Mesenchymal stem cell (in vitro differentiated cells and primary cell): ENCODE measurements at regions not wholly inside any gene's neighbourhood (a gene's known extent, or its start where the extent isn't known, plus 50 kb on each side); places are given as distances from the start of the nearest gene placed in this dataset.

Source experiments
- DNase-seq: peaks from one replicate; pipeline ENCODE4 v3.0.0-alpha.2; 2013
- H2AFZ ChIP-seq: one replicate; pipeline ENCODE4 v1.6.1; 2013; ENCODE audit warnings: low read depth, mild to moderate bottlenecking, control low read depth, inconsistent platforms, low read length, moderate library complexity
- H2AK5ac ChIP-seq: 2 replicates; pipeline ENCODE4 v1.6.1; 2013; ENCODE audit warnings: low read length, moderate library complexity, mild to moderate bottlenecking, inconsistent platforms; ENCODE audit not compliant: severe bottlenecking
- H2BK120ac ChIP-seq: one replicate; pipeline ENCODE4 v1.6.1; 2013; ENCODE audit warnings: low read depth, mild to moderate bottlenecking, inconsistent platforms, low read length, moderate library complexity
- H2BK12ac ChIP-seq, 2 experiments: one replicate each; pipeline ENCODE4 v1.6.1; 2013; ENCODE audit warnings: inconsistent platforms in 2 of 2, low read length in 2 of 2, mild to moderate bottlenecking in 2 of 2, moderate library complexity in 2 of 2, control low read depth in 1 of 2
- H2BK15ac ChIP-seq: one replicate; pipeline ENCODE4 v1.6.1; 2013; ENCODE audit warnings: mild to moderate bottlenecking, low read depth, inconsistent platforms; ENCODE audit not compliant: poor library complexity, severe bottlenecking
- H2BK5ac ChIP-seq: 2 replicates; pipeline ENCODE4 v1.6.1; 2013; ENCODE audit warnings: low read depth, mild to moderate bottlenecking, low read length, control low read depth, inconsistent platforms; ENCODE audit not compliant: poor library complexity, severe bottlenecking
- H3K14ac ChIP-seq, 2 experiments: one replicate each; pipeline ENCODE4 v1.6.1; 2013; ENCODE audit warnings: inconsistent platforms in 2 of 2, low read length in 2 of 2, control low read depth in 1 of 2, mild to moderate bottlenecking in 1 of 2, moderate library complexity in 1 of 2
- H3K18ac ChIP-seq, 2 experiments: one replicate each; pipeline ENCODE4 v1.6.1; 2013; ENCODE audit warnings: inconsistent platforms in 2 of 2, low read length in 2 of 2, control low read depth in 1 of 2, low read depth in 1 of 2, mild to moderate bottlenecking in 1 of 2
- H3K23ac ChIP-seq, 2 experiments: one replicate each; pipeline ENCODE4 v1.6.1; 2013; ENCODE audit warnings: inconsistent platforms in 2 of 2, low read length in 2 of 2, mild to moderate bottlenecking in 2 of 2, moderate library complexity in 2 of 2, control low read depth in 1 of 2
- H3K27ac ChIP-seq: 2 replicates; pipeline ENCODE4 v1.5.1; 2013; ENCODE audit warnings: mild to moderate bottlenecking, moderate library complexity, low read length, control low read depth, inconsistent platforms; ENCODE audit not compliant: poor library complexity, severe bottlenecking
- H3K27me3 ChIP-seq, 2 experiments: 2 replicates each; pipeline versions ENCODE4 v1.6.1 to v1.7.0; 2013; ENCODE audit warnings: low read length in 2 of 2, mild to moderate bottlenecking in 2 of 2, moderate library complexity in 2 of 2, control low read depth in 1 of 2, inconsistent platforms in 1 of 2; ENCODE audit not compliant: control insufficient read depth in 1 of 2, insufficient read depth in 1 of 2
- H3K36me3 ChIP-seq, 2 experiments: 2 replicates each; pipeline versions ENCODE4 v1.6.1 to v1.7.0; 2013; ENCODE audit warnings: low read length in 2 of 2, control low read depth in 1 of 2, inconsistent platforms in 1 of 2, low read depth in 1 of 2, mild to moderate bottlenecking in 1 of 2; ENCODE audit not compliant: insufficient read depth in 2 of 2, control insufficient read depth in 1 of 2
- H3K4ac ChIP-seq, 2 experiments: one replicate each; pipeline ENCODE4 v1.6.1; 2013; ENCODE audit warnings: inconsistent platforms in 2 of 2, low read length in 2 of 2, mild to moderate bottlenecking in 2 of 2, moderate library complexity in 2 of 2, control low read depth in 1 of 2, low read depth in 1 of 2
- H3K4me1 ChIP-seq: 2 replicates; pipeline ENCODE4 v1.6.1; 2013; ENCODE audit warnings: low read depth, low read length, control low read depth; ENCODE audit not compliant: control insufficient read depth, insufficient read depth
- H3K4me2 ChIP-seq: 2 replicates; pipeline ENCODE4 v1.6.1; 2013; ENCODE audit warnings: low read length, mild to moderate bottlenecking, inconsistent platforms; ENCODE audit not compliant: poor library complexity, severe bottlenecking
- H3K4me3 ChIP-seq, 2 experiments: 2 replicates each; pipeline versions ENCODE4 v1.5.1 to v1.7.0; 2013; ENCODE audit warnings: low read length in 2 of 2, mild to moderate bottlenecking in 2 of 2, control low read depth in 1 of 2, low read depth in 1 of 2; ENCODE audit not compliant: insufficient read depth in 1 of 2
- H3K79me1 ChIP-seq: replicated peaks from 2 replicates; pipeline ENCODE4 v1.6.1; 2013; ENCODE audit warnings: mild to moderate bottlenecking, control low read depth, low read length, inconsistent platforms; ENCODE audit not compliant: poor library complexity, severe bottlenecking
- H3K9ac ChIP-seq: 2 replicates; pipeline ENCODE4 v1.7.0; 2013; ENCODE audit warnings: mild to moderate bottlenecking, low read length, moderate library complexity
- H3K9me3 ChIP-seq: 2 replicates; pipeline ENCODE4 v1.7.0; 2013; ENCODE audit warnings: mild to moderate bottlenecking, low read length; ENCODE audit not compliant: control insufficient read depth
- H4K8ac ChIP-seq: one replicate; pipeline ENCODE4 v1.6.1; 2013; ENCODE audit warnings: inconsistent platforms, mild to moderate bottlenecking, low read length, moderate library complexity
- H4K91ac ChIP-seq: one replicate; pipeline ENCODE4 v1.6.1; 2013; ENCODE audit warnings: mild to moderate bottlenecking, low read length, inconsistent platforms
- WGBS: methylation state at CpG from one replicate; pipeline ENCODE4 v1.1.7; 2013; ENCODE audit warnings: mixed read lengths; 5-methylcytosine and 5-hydroxymethylcytosine counted together

- Histone ChIP-seq H3K4ac (no peak overlapping the region), H3K18ac (no peak overlapping the region), H4K91ac (no peak overlapping the region), H3K27me3 (no peaks in the 10 kb centered on the region), H2AK5ac (no peak overlapping the region), H3K4me2 (no peak overlapping the region), H3K4me1 (no peaks in the 10 kb centered on the region), H3K9ac (no peak overlapping the region), H2BK120ac (no peak overlapping the region), H2BK5ac (no peak overlapping the region), H3K14ac (no peak overlapping the region), H3K36me3 (no peaks in the 10 kb centered on the region), H2AFZ (no peak overlapping the region), H3K4me3 (no peak overlapping the region), H3K79me1 (no peaks in the 10 kb centered on the region), H2BK12ac (no peak overlapping the region), H3K27ac (no peak overlapping the region), H3K23ac (no peak overlapping the region), H2BK15ac (no peak overlapping the region), H4K8ac (no peak overlapping the region), H3K9me3 (peaks cover 3% of the 10 kb centered on the region)
- 69% methylated on average over 2 of the region's 3 CpGs for WGBS
- DNase-seq = no peak
These were observed 291.0 kb upstream of the PPP2R3A start for GRCh38 chr3:135674508-135674907.

- Histone ChIP-seq H3K9ac (no peak overlapping the region), H2AK5ac (no peak overlapping the region), H3K27me3 (no peaks in the 10 kb centered on the region), H3K79me1 (no peaks in the 10 kb centered on the region), H3K4me2 (no peak overlapping the region), H2AFZ (no peak overlapping the region), H2BK12ac (no peak overlapping the region), H3K36me3 (no peaks in the 10 kb centered on the region), H2BK5ac (no peak overlapping the region), H3K14ac (no peak overlapping the region), H2BK120ac (no peak overlapping the region), H3K4me3 (no peak overlapping the region), H4K91ac (no peak overlapping the region), H3K4ac (no peak overlapping the region), H3K4me1 (no peaks in the 10 kb centered on the region), H2BK15ac (no peak overlapping the region), H4K8ac (no peak overlapping the region), H3K27ac (no peak overlapping the region), H3K18ac (no peak overlapping the region), H3K23ac (no peak overlapping the region), H3K9me3 (peaks cover 15% of the 10 kb centered on the region)
- DNase-seq = no peak
- 51% methylated on average over 4 of the region's 4 CpGs for WGBS
These were observed 287.1 kb upstream of the PPP2R3A start for GRCh38 chr3:135678386-135678785.

GRCh38 chr3:135688003-135688402 lies 277.5 kb upstream of the PPP2R3A start:
- H3K36me3 ChIP-seq = no peaks in the 10 kb centered on the region
- H3K4me1 ChIP-seq = no peaks in the 10 kb centered on the region
- no peak overlapping the region for H4K8ac ChIP-seq
- no peak overlapping the region for H2AK5ac ChIP-seq
- no peak overlapping the region for H3K4me3 ChIP-seq
- WGBS = 76% methylated on average over 3 of the region's 3 CpGs
- H3K4me2 ChIP-seq = no peak overlapping the region
- H2BK15ac ChIP-seq = no peak overlapping the region
- no peak overlapping the region for H2BK120ac ChIP-seq
- H3K18ac ChIP-seq = no peak overlapping the region
- H2BK12ac ChIP-seq = no peak overlapping the region
- no peak overlapping the region for H3K9ac ChIP-seq
- no peak overlapping the region for H3K14ac ChIP-seq
- DNase-seq = no peak
- no peak overlapping the region for H2BK5ac ChIP-seq
- no peak overlapping the region for H4K91ac ChIP-seq
- peaks cover 2% of the 10 kb centered on the region for H3K9me3 ChIP-seq
- no peaks in the 10 kb centered on the region for H3K79me1 ChIP-seq
- no peaks in the 10 kb centered on the region for H3K27me3 ChIP-seq
- no peak overlapping the region for H2AFZ ChIP-seq
- no peak overlapping the region for H3K4ac ChIP-seq
- H3K23ac ChIP-seq = no peak overlapping the region
- H3K27ac ChIP-seq = no peak overlapping the region

- DNase-seq = no peak
- WGBS = 68% methylated on average over 3 of the region's 3 CpGs
- H3K4ac ChIP-seq = no peak overlapping the region
- no peak overlapping the region for H2BK5ac ChIP-seq
- no peak overlapping the region for H4K8ac ChIP-seq
- no peak overlapping the region for H2AK5ac ChIP-seq
- H3K4me3 ChIP-seq = no peak overlapping the region
- no peak overlapping the region for H3K4me2 ChIP-seq
- no peak overlapping the region for H4K91ac ChIP-seq
- H2BK15ac ChIP-seq = no peak overlapping the region
- H3K79me1 ChIP-seq = no peaks in the 10 kb centered on the region
- no peak overlapping the region for H3K9ac ChIP-seq
- no peak overlapping the region for H3K18ac ChIP-seq
- no peak overlapping the region for H2BK120ac ChIP-seq
- no peak overlapping the region for H2AFZ ChIP-seq
- no peak overlapping the region for H3K14ac ChIP-seq
- H3K27me3 ChIP-seq = no peaks in the 10 kb centered on the region
- H3K36me3 ChIP-seq = no peaks in the 10 kb centered on the region
- no peaks in the 10 kb centered on the region for H3K4me1 ChIP-seq
- H2BK12ac ChIP-seq = no peak overlapping the region
- H3K27ac ChIP-seq = no peak overlapping the region
- no peak overlapping the region for H3K23ac ChIP-seq
- no peaks in the 10 kb centered on the region for H3K9me3 ChIP-seq
These were observed 274.9 kb upstream of the PPP2R3A start for GRCh38 chr3:135690664-135691063.
